ENCODE measurements at regions not wholly inside any gene's neighbourhood (a gene's known extent, or its start where the extent isn't known, plus 50 kb on each side); places are given as distances from the start of the nearest gene placed in this dataset.
A peak's percentile ranks its signal among the peaks of the same experiment; 100 is the strongest.
"Not testable (repeated sequence)": the region's sequence is repeated elsewhere in the genome, so short reads cannot be mapped to it uniquely, and the experiment has no call there.

- DNase-seq = no peak
These were observed 495.4 kb upstream of the TMEM132C start for GRCh38 chr12:127771546-127771945.

DNA sequence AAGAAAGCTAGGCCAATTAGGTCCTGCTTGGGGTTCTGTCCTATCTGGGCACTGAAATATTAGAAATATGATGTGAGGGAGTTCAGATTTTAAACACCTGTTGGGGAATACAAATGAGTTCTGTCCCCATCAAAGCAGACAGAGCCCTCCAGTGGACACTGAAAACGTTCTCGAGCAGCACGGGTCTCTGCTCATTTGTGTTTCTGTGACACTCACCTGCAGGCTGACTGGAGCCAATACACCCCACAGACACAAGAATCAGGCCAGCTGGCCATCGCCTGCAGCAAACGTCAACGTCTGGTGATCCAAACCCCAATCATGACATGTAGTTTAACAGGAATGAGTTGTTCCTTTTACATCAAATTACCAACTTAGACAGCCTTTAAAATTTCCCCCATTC, 493.4 kb upstream of the TMEM132C start:
- DNase-seq = no peak

GRCh38 chr12:127774828-127775227, 492.1 kb upstream of the TMEM132C start:
- DNase-seq = no peak

GRCh38 chr12:127779301-127780045, 487.5 kb upstream of the TMEM132C start:
- no peak for DNase-seq

- no peak for DNase-seq
These were observed 486.1 kb upstream of the TMEM132C start for GRCh38 chr12:127780881-127781280.

- DNase-seq = no peak
These were observed 485.6 kb upstream of the TMEM132C start for GRCh38 chr12:127781336-127781735.

DNA sequence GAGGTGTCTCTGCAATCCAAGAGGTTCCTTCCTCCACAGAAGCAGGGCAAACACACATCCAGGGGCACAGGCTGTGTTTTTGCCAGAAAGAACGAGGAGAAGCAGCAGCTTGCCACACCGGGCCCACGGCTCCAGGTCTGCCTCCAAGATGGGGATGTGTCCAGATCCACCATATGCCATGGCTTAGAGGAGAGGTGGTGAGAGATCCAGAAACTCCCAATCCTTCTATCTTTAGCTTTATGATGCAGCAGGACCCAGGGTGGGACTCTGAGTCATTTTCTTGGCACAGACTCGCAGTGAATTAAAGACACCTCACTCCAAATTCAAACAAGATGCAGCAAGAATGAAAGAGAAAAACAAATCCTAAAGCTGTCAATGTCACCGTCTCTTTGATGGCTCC, 481.4 kb upstream of the TMEM132C start:
- DNase-seq = no peak

GRCh38 chr12:127785986-127786590, 480.9 kb upstream of the TMEM132C start:
- DNase-seq = no peak

DNA sequence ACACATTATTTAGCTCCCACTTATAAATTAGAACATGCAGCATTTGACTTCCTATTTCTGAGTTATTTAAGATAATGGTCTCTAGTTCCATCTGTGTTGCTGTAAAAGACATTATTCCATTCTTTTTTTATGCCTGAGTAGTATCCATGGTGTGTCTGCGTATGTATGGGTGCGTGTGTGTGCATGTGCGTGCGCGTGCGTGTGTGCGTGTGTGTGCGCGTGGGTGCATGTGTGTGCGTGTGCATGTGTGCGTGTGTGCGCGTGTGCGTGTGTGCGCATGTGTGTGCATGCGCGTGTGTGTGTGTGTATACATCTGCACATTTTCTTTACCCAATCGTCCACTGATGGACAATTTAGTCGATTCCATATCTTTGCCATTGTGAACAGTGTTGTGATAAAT, 479.4 kb upstream of the TMEM132C start:
- DNase-seq = no peak

- no peak for DNase-seq
These were observed 476.6 kb upstream of the TMEM132C start for GRCh38 chr12:127790376-127790775.

GRCh38 chr12:127791217-127791616, 475.8 kb upstream of the TMEM132C start:
- DNase-seq = no peak

DNA sequence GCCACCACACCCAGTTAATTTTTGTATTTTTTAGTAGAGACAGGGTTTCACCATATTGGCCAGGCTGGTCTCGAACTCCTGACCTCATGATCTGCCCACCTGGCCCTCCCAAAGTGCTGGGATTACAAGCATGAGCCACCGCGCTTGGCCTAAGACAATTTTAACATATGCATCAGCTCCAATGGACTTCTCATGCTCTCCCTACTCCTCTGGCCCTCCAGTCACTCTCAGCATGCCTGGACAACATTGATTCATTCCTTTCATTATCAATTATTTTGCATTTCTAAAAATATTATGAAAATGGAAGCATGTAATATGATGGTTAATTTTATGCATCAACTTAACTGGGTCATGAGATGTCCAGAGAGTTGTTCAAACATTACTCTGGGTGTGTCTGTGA, 469.1 kb upstream of the TMEM132C start:
- no peak for DNase-seq

DNA sequence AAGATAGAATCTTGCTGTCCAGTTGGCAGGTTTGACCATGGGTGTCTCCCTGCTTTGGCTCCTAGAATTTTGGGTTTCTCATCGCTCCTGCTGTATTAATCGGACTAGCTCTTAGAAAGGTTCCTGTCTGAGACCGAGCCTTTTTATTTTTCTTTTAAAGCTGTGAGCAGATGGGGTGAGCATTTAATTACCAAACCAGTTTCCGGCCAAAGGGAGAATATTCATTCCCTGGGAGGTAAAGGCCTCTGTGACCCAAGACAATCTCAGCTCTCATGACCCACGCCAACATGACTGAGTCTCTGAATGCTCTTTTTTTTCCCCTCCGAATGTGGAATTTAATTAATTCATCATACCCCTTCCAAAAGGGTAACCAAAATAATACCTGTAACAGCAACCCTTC, 464.7 kb upstream of the TMEM132C start:
- no peak for DNase-seq

GRCh38 chr12:127803545-127803944, 463.4 kb upstream of the TMEM132C start:
- DNase-seq = no peak

- peak; percentile 22 to 57 for DNase-seq
These were observed 457.7 kb upstream of the TMEM132C start for GRCh38 chr12:127809275-127809674.

DNA sequence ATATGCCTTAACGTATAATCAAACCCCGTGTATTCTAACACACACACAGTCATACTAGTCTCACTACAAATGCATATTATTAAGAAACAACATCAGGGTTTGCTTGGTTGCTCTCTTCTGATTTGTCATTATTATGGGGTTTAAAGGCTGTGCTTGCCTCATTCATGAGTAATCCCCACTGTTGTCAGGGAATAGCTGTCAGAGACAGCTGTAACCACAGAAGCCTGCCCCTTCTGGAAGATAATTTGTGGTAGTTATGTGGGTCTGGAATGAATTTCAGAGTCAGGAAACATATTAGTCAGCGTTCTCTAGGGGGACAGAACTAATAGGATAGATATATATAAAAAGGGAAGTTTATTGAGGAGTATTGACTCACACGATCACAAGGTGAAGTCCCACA, 456.9 kb upstream of the TMEM132C start:
- DNase-seq = peak; percentile 64 to 66

- not testable (repeated sequence) for DNase-seq
These were observed 456.5 kb upstream of the TMEM132C start for GRCh38 chr12:127810459-127810858.

DNA sequence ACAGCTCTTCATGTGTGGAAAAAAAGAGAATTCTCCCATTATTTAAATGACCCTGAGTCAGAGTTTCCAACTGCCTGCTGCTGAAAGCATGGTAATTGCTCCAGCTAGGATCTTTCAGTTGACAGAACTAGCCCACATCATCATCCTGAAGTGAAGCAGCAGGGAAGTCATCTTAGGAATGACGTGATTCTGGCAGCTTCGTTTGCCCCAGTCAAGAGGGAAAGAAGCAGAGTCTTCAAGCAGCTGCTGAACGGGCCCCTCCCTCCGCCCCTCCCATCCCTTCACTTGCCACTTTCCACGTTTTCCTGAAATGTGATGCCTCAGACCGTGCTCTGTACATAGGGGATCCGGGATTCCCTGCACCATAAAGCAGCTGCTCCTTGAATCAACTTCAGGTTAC, 455.0 kb upstream of the TMEM132C start:
- no peak for DNase-seq

- no peak for DNase-seq
These were observed 453.8 kb upstream of the TMEM132C start for GRCh38 chr12:127813147-127813546.

DNA sequence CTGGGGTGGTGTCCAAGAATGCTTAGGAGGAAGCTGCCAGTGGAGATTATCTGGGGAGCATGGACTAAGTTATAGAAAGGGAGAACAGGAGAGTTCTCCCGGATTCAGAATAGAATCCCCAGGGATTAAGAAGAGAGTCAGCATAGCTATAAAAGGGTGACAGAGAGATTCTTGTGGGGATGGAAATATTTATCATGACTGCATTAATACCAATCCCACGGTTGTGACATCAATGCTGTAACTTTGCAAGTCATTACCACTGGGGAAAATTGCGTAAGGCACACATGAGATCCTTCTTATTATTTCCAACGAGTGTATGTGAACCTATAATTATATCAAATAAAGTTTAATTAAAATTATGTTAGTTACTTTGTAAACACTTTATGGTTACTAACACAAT, 447.9 kb upstream of the TMEM132C start:
- peak; percentile 6 to 32 for DNase-seq

GRCh38 chr12:127820271-127820670, 446.7 kb upstream of the TMEM132C start:
- DNase-seq = no peak

- no peak for DNase-seq
These were observed 446.1 kb upstream of the TMEM132C start for GRCh38 chr12:127820846-127821245.

GRCh38 chr12:127822809-127823411, 444.1 kb upstream of the TMEM132C start:
- no peak for DNase-seq

GRCh38 chr12:127823801-127824200, 443.2 kb upstream of the TMEM132C start:
- DNase-seq = no peak
